ENCODE measurements at regions not wholly inside any gene's neighbourhood (a gene's known extent, or its start where the extent isn't known, plus 50 kb on each side); places are given as distances from the start of the nearest gene placed in this dataset.

DNA sequence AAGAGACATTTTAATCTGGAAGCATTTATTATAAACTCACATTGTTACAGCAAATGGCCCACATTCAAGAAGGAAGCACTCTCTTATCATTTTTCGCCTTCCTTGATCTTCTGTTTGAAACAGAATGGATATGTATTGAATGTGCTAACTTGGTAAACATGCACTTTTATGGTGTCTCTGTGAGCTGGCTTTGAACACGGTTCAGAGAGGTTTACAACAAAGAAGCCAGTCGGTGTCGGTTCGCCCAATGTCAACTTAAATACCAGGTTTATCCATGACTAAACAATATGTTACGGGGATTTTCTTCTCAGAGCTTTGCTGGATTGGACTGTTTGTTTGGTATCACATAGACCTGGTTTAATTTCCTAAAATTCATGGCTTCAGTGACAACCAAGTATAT, 226.4 kb downstream of the TGFB2 start:
- Histone ChIP-seq H3K27ac (ENCODE audit: low read length) (no peak overlapping the region), H3K79me2 (ENCODE audit: low read length) (no peaks in the 10 kb centered on the region), H3K9me2 (replicated peaks; ENCODE audit: low read length) (no peaks in the 10 kb centered on the region), H3K9me3 (ENCODE audit: low read length) (no peaks in the 10 kb centered on the region), H3K36me3 (ENCODE audit: low read depth, low read length) (no peaks in the 10 kb centered on the region), H3K4me3 (ENCODE audit: low read length) (no peak overlapping the region), H3K9ac (ENCODE audit: low read length) (no peak overlapping the region), H3F3A (ENCODE audit: low read length, unreplicated experiment) (no peaks in the 10 kb centered on the region), H2AFZ (ENCODE audit: low read length) (no peak overlapping the region), H4K20me1 (ENCODE audit: low read length) (no peaks in the 10 kb centered on the region), H3K4me1 (ENCODE audit: insufficient read depth, low read length) (peaks cover 7% of the 10 kb centered on the region), H3K27me3 (ENCODE audit: low read length) (no peaks in the 10 kb centered on the region), H3K4me2 (ENCODE audit: low read length) (no peak overlapping the region)
- intact Hi-C loops (cut with micrococcal nuclease), result no loop called here
- no TSS peak for BruUV-seq (replicated peaks)
- DNase-seq (no peak), ATAC-seq (no peak)
- TF ChIP-seq EZH2phosphoT487 (IDR thresholded peaks at IDR 0.05; ENCODE audit: borderline replicate concordance, low read length), result no peak
- TF ChIP-seq, protein P1, sequence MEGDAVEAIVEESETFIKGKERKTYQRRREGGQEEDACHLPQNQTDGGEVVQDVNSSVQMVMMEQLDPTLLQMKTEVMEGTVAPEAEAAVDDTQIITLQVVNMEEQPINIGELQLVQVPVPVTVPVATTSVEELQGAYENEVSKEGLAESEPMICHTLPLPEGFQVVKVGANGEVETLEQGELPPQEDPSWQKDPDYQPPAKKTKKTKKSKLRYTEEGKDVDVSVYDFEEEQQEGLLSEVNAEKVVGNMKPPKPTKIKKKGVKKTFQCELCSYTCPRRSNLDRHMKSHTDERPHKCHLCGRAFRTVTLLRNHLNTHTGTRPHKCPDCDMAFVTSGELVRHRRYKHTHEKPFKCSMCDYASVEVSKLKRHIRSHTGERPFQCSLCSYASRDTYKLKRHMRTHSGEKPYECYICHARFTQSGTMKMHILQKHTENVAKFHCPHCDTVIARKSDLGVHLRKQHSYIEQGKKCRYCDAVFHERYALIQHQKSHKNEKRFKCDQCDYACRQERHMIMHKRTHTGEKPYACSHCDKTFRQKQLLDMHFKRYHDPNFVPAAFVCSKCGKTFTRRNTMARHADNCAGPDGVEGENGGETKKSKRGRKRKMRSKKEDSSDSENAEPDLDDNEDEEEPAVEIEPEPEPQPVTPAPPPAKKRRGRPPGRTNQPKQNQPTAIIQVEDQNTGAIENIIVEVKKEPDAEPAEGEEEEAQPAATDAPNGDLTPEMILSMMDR (conservative IDR thresholded peaks at IDR 0.05; ENCODE audit: low read depth, low read length), result no peak
- TF ChIP-seq EZH2 (IDR thresholded peaks at IDR 0.05; ENCODE audit: low read length, unreplicated experiment), result no peak
- CTCF ChIA-PET, result no interaction called here
- POLR2A ChIA-PET (ENCODE audit: unreplicated experiment), result no interaction called here

DNA sequence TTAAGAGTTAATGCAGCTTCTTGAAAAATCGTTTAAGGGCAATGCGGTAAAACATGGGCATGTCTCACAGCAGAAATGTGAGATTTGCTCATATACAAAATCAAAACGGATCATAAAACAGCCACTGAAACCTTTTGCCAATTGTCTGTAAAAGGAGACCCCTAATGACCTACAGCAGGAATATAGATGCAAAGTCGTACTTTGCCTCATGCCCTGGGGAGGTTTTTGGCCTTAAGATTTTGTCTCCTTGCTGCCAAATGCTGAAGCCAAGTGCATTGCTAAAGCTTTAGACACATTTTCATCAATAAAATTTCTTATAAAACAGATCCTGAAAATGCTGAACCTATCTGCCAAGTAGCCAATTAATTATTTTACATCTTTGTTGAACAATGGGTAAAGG, 226.9 kb downstream of the TGFB2 start:
- H3K79me2 ChIP-seq (ENCODE audit: low read length), result no peaks in the 10 kb centered on the region
- H3K9ac ChIP-seq (ENCODE audit: low read length), result no peak overlapping the region
- no peaks in the 10 kb centered on the region for H4K20me1 ChIP-seq (ENCODE audit: low read length)
- no peak overlapping the region for H3K4me2 ChIP-seq (ENCODE audit: low read length)
- H2AFZ ChIP-seq (ENCODE audit: low read length), result no peak overlapping the region
- no peaks in the 10 kb centered on the region for H3F3A ChIP-seq (ENCODE audit: low read length, unreplicated experiment)
- DNase-seq (no peak), ATAC-seq (no peak)
- BruUV-seq (replicated peaks), result no TSS peak
- intact Hi-C loops (cut with micrococcal nuclease), result no loop called here
- H3K4me3 ChIP-seq (ENCODE audit: low read length), result no peak overlapping the region
- no peaks in the 10 kb centered on the region for H3K27me3 ChIP-seq (ENCODE audit: low read length)
- H3K27ac ChIP-seq (ENCODE audit: low read length), result no peak overlapping the region
- H3K36me3 ChIP-seq (ENCODE audit: low read depth, low read length), result no peaks in the 10 kb centered on the region
- peaks cover 7% of the 10 kb centered on the region for H3K4me1 ChIP-seq (ENCODE audit: insufficient read depth, low read length)
- H3K9me3 ChIP-seq (ENCODE audit: low read length), result no peaks in the 10 kb centered on the region
- ChIA-PET POLR2A (ENCODE audit: unreplicated experiment) (no interaction called here), CTCF (no interaction called here)
- TF ChIP-seq EZH2 (IDR thresholded peaks at IDR 0.05; ENCODE audit: low read length, unreplicated experiment) (no peak), EZH2phosphoT487 (IDR thresholded peaks at IDR 0.05; ENCODE audit: borderline replicate concordance, low read length) (no peak)
- TF ChIP-seq, protein P1 (conservative IDR thresholded peaks at IDR 0.05; ENCODE audit: low read depth, low read length), result no peak
- no peaks in the 10 kb centered on the region for H3K9me2 ChIP-seq (replicated peaks; ENCODE audit: low read length)

DNA sequence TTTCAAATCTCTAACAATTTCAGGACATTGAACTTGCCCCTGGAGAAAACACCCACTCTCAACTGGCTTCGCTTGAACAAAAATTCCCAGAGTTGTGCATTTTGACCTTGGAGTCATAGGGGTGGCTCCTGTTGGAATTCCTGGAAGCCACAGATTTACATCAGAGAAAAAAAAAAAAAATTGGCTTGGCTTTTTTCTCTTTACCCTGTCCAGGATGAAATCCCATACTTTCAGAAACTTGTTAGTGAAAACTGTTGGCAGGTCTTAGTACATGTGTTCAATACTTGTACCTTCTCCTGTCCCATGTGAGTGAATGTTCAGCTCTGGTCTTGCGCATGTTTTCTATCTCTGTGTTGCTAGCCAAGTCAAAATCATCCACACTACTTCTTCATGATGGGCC, 228.8 kb downstream of the TGFB2 start:
- Histone ChIP-seq H3K9me2 (replicated peaks; ENCODE audit: low read length) (no peaks in the 10 kb centered on the region), H3K9me3 (ENCODE audit: low read length) (no peaks in the 10 kb centered on the region), H2AFZ (ENCODE audit: low read length) (no peak overlapping the region), H3K4me3 (ENCODE audit: low read length) (no peak overlapping the region), H3K79me2 (ENCODE audit: low read length) (no peaks in the 10 kb centered on the region), H3F3A (ENCODE audit: low read length, unreplicated experiment) (no peaks in the 10 kb centered on the region), H3K27me3 (ENCODE audit: low read length) (no peaks in the 10 kb centered on the region), H3K4me1 (ENCODE audit: insufficient read depth, low read length) (peaks cover 4% of the 10 kb centered on the region), H3K4me2 (ENCODE audit: low read length) (no peak overlapping the region), H4K20me1 (ENCODE audit: low read length) (no peaks in the 10 kb centered on the region), H3K27ac (ENCODE audit: low read length) (no peak overlapping the region), H3K36me3 (ENCODE audit: low read depth, low read length) (no peaks in the 10 kb centered on the region), H3K9ac (ENCODE audit: low read length) (no peak overlapping the region)
- ATAC-seq (no peak), DNase-seq (no peak)
- ChIA-PET POLR2A (ENCODE audit: unreplicated experiment) (no interaction called here), CTCF (no interaction called here)
- no peak for TF ChIP-seq EZH2 (IDR thresholded peaks at IDR 0.05; ENCODE audit: low read length, unreplicated experiment)
- BruUV-seq (replicated peaks), result no TSS peak
- intact Hi-C loops (cut with micrococcal nuclease), result no loop called here
